A673 (cell line): ENCODE measurements at regions not wholly inside any gene's neighbourhood (a gene's known extent, or its start where the extent isn't known, plus 50 kb on each side); places are given as distances from the start of the nearest gene placed in this dataset.

Experiments
- BruUV-seq: library from RNA; stranded (reverse); fragments of 400-500 nt; replicated peaks from 2 replicates; lab custom pipeline; 2021; lab: Mats Ljungman, UMichigan
- CTCF ChIA-PET: fragments of 300-600 bp; sonication (Branson Sonifier 250); formaldehyde crosslinking; loops from one replicate; lab custom pipeline; 2022; ENCODE audit warnings: antibody characterized with exemption; lab: Charles Lee
- POLR2A ChIA-PET: fragments of 300-600 bp; sonication (Branson Sonifier 250); formaldehyde crosslinking; loops from one replicate; lab custom pipeline; 2022; ENCODE audit warnings: antibody characterized with exemption; ENCODE audit not compliant: low non-redundant PET; lab: Charles Lee
- DNase-seq: peaks from one replicate; pipeline ENCODE4 v3.0.0-alpha.2; 2015; ENCODE audit warnings: low spot score
- H3K27ac ChIP-seq: fragments of 200-600 bp; sonication (generic); 2 replicates; pipeline ENCODE4 v1.5.1; 2016; ENCODE audit warnings: mixed run types, low read depth, mild to moderate bottlenecking, mixed read lengths, antibody characterized with exemption, low read length; ENCODE audit not compliant: poor library complexity, severe bottlenecking
- H3K27me3 ChIP-seq: fragments of 200-600 bp; sonication (generic); replicated peaks from 2 replicates; pipeline ENCODE4 v1.6.1; 2017; ENCODE audit warnings: mixed run types, low read depth, mild to moderate bottlenecking, mixed read lengths, antibody characterized with exemption, low read length; ENCODE audit not compliant: insufficient read depth, poor library complexity
- H3K36me3 ChIP-seq: fragments of 200-600 bp; sonication (generic); 2 replicates; pipeline ENCODE4 v1.6.1; 2016; ENCODE audit warnings: mixed run types, mild to moderate bottlenecking, mixed read lengths, antibody characterized with exemption, low read length; ENCODE audit not compliant: insufficient read depth, poor library complexity, severe bottlenecking
- H3K4me1 ChIP-seq: fragments of 200-600 bp; sonication (generic); 2 replicates; pipeline ENCODE4 v1.6.1; 2017; ENCODE audit warnings: mixed run types, mild to moderate bottlenecking, mixed read lengths, antibody characterized with exemption, low read length; ENCODE audit not compliant: insufficient read depth, poor library complexity, severe bottlenecking
- H3K4me3 ChIP-seq: fragments of 200-600 bp; sonication (generic); 2 replicates; pipeline ENCODE4 v1.5.1; 2016; ENCODE audit warnings: low read depth, mixed run types, mild to moderate bottlenecking, mixed read lengths, low read length; ENCODE audit not compliant: poor library complexity, severe bottlenecking
- H3K9me3 ChIP-seq: fragments of 200-600 bp; sonication (generic); 2 replicates; pipeline ENCODE4 v1.6.1; 2016; ENCODE audit warnings: mixed run types, low read depth, mild to moderate bottlenecking, mixed read lengths, antibody characterized with exemption, low read length; ENCODE audit not compliant: poor library complexity, severe bottlenecking
- CTCF ChIP-seq: fragments of 300-800, 200-600 bp; sonication (generic); conservative IDR thresholded peaks from 2 replicates; pipeline ENCODE4 v1.5.1; 2017; ENCODE audit warnings: low read depth, mild to moderate bottlenecking, antibody characterized with exemption, low read length, moderate library complexity, mixed read lengths
- EZH2 ChIP-seq: fragments of 200-600 bp; sonication (generic); IDR thresholded peaks from 2 replicates; pipeline ENCODE4 v1.6.1; 2017; ENCODE audit warnings: borderline replicate concordance, low read depth, mild to moderate bottlenecking, mixed read lengths, antibody characterized with exemption, low read length; ENCODE audit not compliant: poor library complexity, severe bottlenecking
- intact Hi-C: fragments of 100-400 bp; cut with micrococcal nuclease; formaldehyde crosslinking; loops from one replicate; pipeline ENCODE4 v1.10.0; 2022; ENCODE audit not compliant: unreplicated experiment

- no peak for TF ChIP-seq CTCF
- ChIA-PET CTCF (interaction anchor here (0.6 kb wide), 1 partner anchor 189 kb away, joined by 6 read pairs; no protein-coding TSS in a partner anchor), POLR2A (no interaction called here)
- no TSS peak for BruUV-seq
- no peaks in the 10 kb centered on the region for H3K36me3 ChIP-seq
- H3K27ac ChIP-seq: no peak overlapping the region
- H3K27me3 ChIP-seq: peaks cover 19% of the 10 kb centered on the region
- H3K4me1 ChIP-seq: no peaks in the 10 kb centered on the region
- no peaks in the 10 kb centered on the region for H3K9me3 ChIP-seq
- no peak for DNase-seq
- no peak overlapping the region for H3K4me3 ChIP-seq
- intact Hi-C loops: no loop called here
Observed at GRCh38 chr1:181989261-181989920, 72.1 kb downstream of the ZNF648 start.

GRCh38 chr1:181987996-181988395, 73.5 kb downstream of the ZNF648 start:
- no TSS peak for BruUV-seq
- Histone ChIP-seq H3K4me3 (no peak overlapping the region), H3K9me3 (no peaks in the 10 kb centered on the region), H3K27me3 (peaks cover 26% of the 10 kb centered on the region), H3K36me3 (no peaks in the 10 kb centered on the region), H3K27ac (no peak overlapping the region), H3K4me1 (no peaks in the 10 kb centered on the region)
- TF ChIP-seq CTCF (no peak), EZH2 (no peak)
- intact Hi-C loops: no loop called here
- ChIA-PET CTCF (no interaction called here), POLR2A (no interaction called here)
- DNase-seq: no peak

GRCh38 chr1:181987334-181987895, 74.1 kb downstream of the ZNF648 start:
- TF ChIP-seq CTCF (no peak), EZH2 (no peak)
- Histone ChIP-seq H3K9me3 (no peaks in the 10 kb centered on the region), H3K27ac (no peak overlapping the region), H3K27me3 (peaks cover 26% of the 10 kb centered on the region), H3K4me3 (no peak overlapping the region), H3K4me1 (no peaks in the 10 kb centered on the region), H3K36me3 (no peaks in the 10 kb centered on the region)
- no TSS peak for BruUV-seq
- POLR2A ChIA-PET: no interaction called here
- DNase-seq: no peak
- intact Hi-C loops: no loop called here
- CTCF ChIA-PET: no interaction called here
